ENCODE measurements at regions not wholly inside any gene's neighbourhood (a gene's known extent, or its start where the extent isn't known, plus 50 kb on each side); places are given as distances from the start of the nearest gene placed in this dataset.
A peak's percentile ranks its signal among the peaks of the same experiment; 100 is the strongest.

GRCh38 chr10:118870467-118871243 lies 115.9 kb upstream of the CACUL1 start:
- no peaks in the 10 kb centered on the region for H3K27me3 ChIP-seq
- H3K36me3 ChIP-seq, result no peaks in the 10 kb centered on the region
- H3K27ac ChIP-seq, result peak overlapping the region in 1 of 5 donors; percentile 22
- peak in 1 of 2 donors; percentile 36 for DNase-seq
- TF ChIP-seq POLR2A (IDR thresholded peaks at IDR 0.05), result no peak
- no peak for TF ChIP-seq CTCF (IDR thresholded peaks at IDR 0.05)
- TF ChIP-seq EP300 (IDR thresholded peaks at IDR 0.05), result no peak
- no peak for TF ChIP-seq POLR2AphosphoS5 (IDR thresholded peaks at IDR 0.05)
- intact Hi-C loops (cut with DNase I; ENCODE audit: low total_unique reads), result no loop called here
- WGBS, 5 donors, result 40 to 56% (median 43%) methylated on average over 4 of the region's 4 CpGs
- H3K4me3 ChIP-seq, result no peak overlapping the region
- H3K4me1 ChIP-seq, result peaks cover 12 to 29% (median 17%) of the 10 kb centered on the region in 4 donors
- no peaks in the 10 kb centered on the region for H3K9me3 ChIP-seq

DNA sequence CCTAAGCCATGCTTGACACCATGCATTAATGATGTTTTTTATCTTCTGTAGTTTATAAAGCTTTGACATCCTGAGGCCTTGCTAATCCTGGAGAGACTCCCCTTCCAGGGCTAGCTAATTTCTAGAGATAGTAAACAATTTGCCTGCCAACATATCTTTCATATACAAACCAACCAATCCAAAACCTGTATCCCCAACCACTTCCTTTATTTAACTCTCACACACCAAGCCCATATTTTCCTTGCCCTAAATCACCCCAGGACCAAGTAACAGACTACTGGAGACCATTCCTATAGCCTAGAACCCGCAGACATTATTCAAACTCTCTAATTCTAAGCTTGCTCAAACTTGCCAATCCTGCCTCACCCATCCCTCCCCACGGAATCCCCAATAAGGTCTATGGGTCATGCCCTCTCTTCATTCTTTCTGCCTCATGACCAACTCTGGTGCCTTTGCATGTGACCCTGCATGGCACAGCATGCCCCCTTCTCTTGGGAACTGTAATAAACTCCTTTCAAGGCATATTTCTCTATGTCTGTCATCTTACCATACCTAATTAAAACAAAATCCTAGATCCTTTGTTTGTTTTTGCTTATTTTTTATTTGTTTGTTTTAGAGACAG lies 116.6 kb upstream of the CACUL1 start:
- Histone ChIP-seq H3K4me1 (peaks cover 12 to 22% (median 13%) of the 10 kb centered on the region in 4 donors), H3K27me3 (no peaks in the 10 kb centered on the region), H3K36me3 (no peaks in the 10 kb centered on the region), H3K27ac (peak overlapping the region in 1 of 5 donors; percentile 22), H3K9me3 (peaks cover 0 to 4% (median 0%) of the 10 kb centered on the region in 4 donors), H3K4me3 (no peak overlapping the region)
- WGBS, 5 donors, result 61 to 72% (median 70%) methylated on average over 2 of the region's 2 CpGs
- no peak for TF ChIP-seq EP300 (IDR thresholded peaks at IDR 0.05)
- no peak for TF ChIP-seq POLR2AphosphoS5 (IDR thresholded peaks at IDR 0.05)
- no peak for TF ChIP-seq POLR2A (IDR thresholded peaks at IDR 0.05)
- no peak for TF ChIP-seq CTCF (IDR thresholded peaks at IDR 0.05)
- intact Hi-C loops (cut with DNase I; ENCODE audit: low total_unique reads), result no loop called here
- DNase-seq, result no peak

DNA sequence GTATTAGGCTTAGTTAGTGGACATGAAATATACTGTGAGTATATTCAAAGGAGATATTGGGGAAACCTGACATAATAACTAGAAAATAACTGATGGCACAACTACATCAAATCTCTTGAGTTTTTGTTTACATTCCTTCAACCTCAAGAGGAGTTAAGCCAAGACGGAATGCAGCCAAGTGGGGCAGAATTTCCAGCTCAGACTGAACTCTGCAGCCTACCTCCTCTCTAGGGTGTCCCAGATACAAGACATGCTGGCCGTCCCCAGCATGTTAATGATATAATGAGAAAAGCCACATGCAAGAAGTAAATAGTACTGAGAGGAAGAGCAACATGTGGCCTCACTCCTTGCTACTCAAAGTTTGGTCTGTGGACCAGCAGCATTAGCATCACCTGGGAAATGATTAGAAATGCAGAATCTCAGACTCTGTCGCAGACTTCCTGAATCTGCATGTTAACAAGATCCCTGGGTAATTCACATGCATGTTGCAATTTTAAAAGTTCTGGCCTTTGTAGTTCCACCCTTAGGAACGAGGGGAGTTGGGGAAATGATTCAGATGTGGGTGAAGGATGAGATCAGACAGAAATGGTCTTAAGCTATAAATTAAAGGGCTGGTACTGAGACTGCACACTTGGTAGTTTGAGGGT lies 118.4 kb upstream of the CACUL1 start:
- intact Hi-C loops (cut with DNase I; ENCODE audit: low total_unique reads), result no loop called here

More for the DNA sequence above, 118.4 kb upstream of the CACUL1 start:
- Histone ChIP-seq H3K9me3 (peaks cover 0 to 7% (median 0%) of the 10 kb centered on the region in 4 donors), H3K27ac (no peak overlapping the region), H3K4me3 (no peak overlapping the region), H3K4me1 (peaks cover 12 to 22% (median 13%) of the 10 kb centered on the region in 4 donors), H3K27me3 (no peaks in the 10 kb centered on the region), H3K36me3 (no peaks in the 10 kb centered on the region)
- no peak for TF ChIP-seq POLR2AphosphoS5 (IDR thresholded peaks at IDR 0.05)
- TF ChIP-seq EP300 (IDR thresholded peaks at IDR 0.05), result no peak
- no peak for TF ChIP-seq CTCF (IDR thresholded peaks at IDR 0.05)
- no peak for TF ChIP-seq POLR2A (IDR thresholded peaks at IDR 0.05)
- 20 to 36% (median 33%) methylated on average over 4 of the region's 4 CpGs for WGBS, 5 donors
- no peak for DNase-seq

All from stomach (tissue), 8 donors.